Bronchial epithelial cell (primary cell): ENCODE measurements at regions not wholly inside any gene's neighbourhood (a gene's known extent, or its start where the extent isn't known, plus 50 kb on each side); places are given as distances from the start of the nearest gene placed in this dataset.
A peak's percentile ranks its signal among the peaks of the same experiment; 100 is the strongest.

Experiments
- DNase-seq: peaks from one replicate; pipeline ENCODE4 v3.0.0-alpha.2; 2010; ENCODE audit warnings: low read depth
- FAIRE-seq: peaks from 2 replicates; lab custom pipeline; 2011; peaks lifted over from hg19 to GRCh38; lab: Jason Lieb, UNC
- H3K27me3 ChIP-seq: 2 replicates; pipeline ENCODE4 v1.5.1; 2011; ENCODE audit warnings: low read length; ENCODE audit not compliant: control insufficient read depth, insufficient read depth
- H3K36me3 ChIP-seq: 2 replicates; pipeline ENCODE4 v1.5.1; 2011; ENCODE audit warnings: low read length; ENCODE audit not compliant: control insufficient read depth, insufficient read depth
- H3K4me3 ChIP-seq: 2 replicates; pipeline ENCODE4 v1.5.1; 2011; ENCODE audit warnings: mild to moderate bottlenecking, low read depth, low read length, control low read depth
- CTCF ChIP-seq: IDR thresholded peaks from 2 replicates; pipeline ENCODE4 v1.5.1; 2011; ENCODE audit warnings: mild to moderate bottlenecking, moderate library complexity, low read length, control low read depth, inconsistent platforms; ENCODE audit not compliant: insufficient read depth, severe bottlenecking

- DNase-seq (no peak), FAIRE-seq (no peak)
- no peaks in the 10 kb centered on the region for H3K36me3 ChIP-seq
- no peaks in the 10 kb centered on the region for H3K27me3 ChIP-seq
- H3K4me3 ChIP-seq, result no peak overlapping the region
- TF ChIP-seq CTCF, result no peak
These were observed 114.2 kb downstream of the RERGL start for GRCh38 chr12:17975763-17976162.

GRCh38 chr12:17975239-17975638, 114.8 kb downstream of the RERGL start:
- no peak for TF ChIP-seq CTCF
- no peak for DNase-seq
- Histone ChIP-seq H3K36me3 (no peaks in the 10 kb centered on the region), H3K27me3 (no peaks in the 10 kb centered on the region), H3K4me3 (no peak overlapping the region)
- FAIRE-seq, result no peak

GRCh38 chr12:17971850-17972249, 118.1 kb downstream of the RERGL start:
- no peak for TF ChIP-seq CTCF
- FAIRE-seq, result no peak
- peak; percentile 43 for DNase-seq
- no peaks in the 10 kb centered on the region for H3K27me3 ChIP-seq
- H3K36me3 ChIP-seq, result no peaks in the 10 kb centered on the region
- no peak overlapping the region for H3K4me3 ChIP-seq

GRCh38 chr12:17954788-17955187, 135.2 kb downstream of the RERGL start:
- H3K27me3 ChIP-seq, result no peaks in the 10 kb centered on the region
- no peak for FAIRE-seq

GRCh38 chr12:17950898-17951297, 139.1 kb downstream of the RERGL start:
- DNase-seq, result no peak
- no peak for FAIRE-seq
- H3K36me3 ChIP-seq, result no peaks in the 10 kb centered on the region
- H3K27me3 ChIP-seq, result no peaks in the 10 kb centered on the region
- TF ChIP-seq CTCF, result no peak
- no peak overlapping the region for H3K4me3 ChIP-seq

More at GRCh38 chr12:17954788-17955187, 135.2 kb downstream of the RERGL start:
- no peak for TF ChIP-seq CTCF
- H3K4me3 ChIP-seq, result no peak overlapping the region
- DNase-seq, result no peak
- H3K36me3 ChIP-seq, result no peaks in the 10 kb centered on the region

- no peak for TF ChIP-seq CTCF
- FAIRE-seq (no peak), DNase-seq (no peak)
- no peaks in the 10 kb centered on the region for H3K27me3 ChIP-seq
- H3K4me3 ChIP-seq, result no peak overlapping the region
- H3K36me3 ChIP-seq, result no peaks in the 10 kb centered on the region
These were observed 140.3 kb downstream of the RERGL start for GRCh38 chr12:17949558-17950141.
